NCI-H2227 (cell line): ENCODE measurements at regions not wholly inside any gene's neighbourhood (a gene's known extent, or its start where the extent isn't known, plus 50 kb on each side); places are given as distances from the start of the nearest gene placed in this dataset.

ENCODE experiments used
- DNase-seq: peaks from one replicate; lab custom pipeline; 2025; ENCODE audit not compliant: unreplicated experiment; lab: John Stamatoyannopoulos, UW

- no peak for DNase-seq
These were observed 345.5 kb downstream of the TNS1 start for GRCh38 chr2:217657252-217657651.

GRCh38 chr2:217656316-217656715, 346.5 kb downstream of the TNS1 start:
- DNase-seq: no peak

- DNase-seq: no peak
These were observed 347.1 kb downstream of the TNS1 start for GRCh38 chr2:217655651-217656050.

- no peak for DNase-seq
These were observed 348.6 kb downstream of the TNS1 start for GRCh38 chr2:217654168-217654567.

GRCh38 chr2:217652761-217653639, 349.8 kb downstream of the TNS1 start:
- no peak for DNase-seq

GRCh38 chr2:217650716-217651360, 352.0 kb downstream of the TNS1 start:
- peak; percentile 61 for DNase-seq

- DNase-seq: no peak
These were observed 352.6 kb downstream of the TNS1 start for GRCh38 chr2:217650229-217650628.

GRCh38 chr2:217647925-217648324, 354.9 kb downstream of the TNS1 start:
- DNase-seq: peak; percentile 77

GRCh38 chr2:217647226-217647625, 355.6 kb downstream of the TNS1 start:
- DNase-seq: no peak

- DNase-seq: no peak
These were observed 356.9 kb downstream of the TNS1 start for GRCh38 chr2:217645896-217646295.

- peak; percentile 36 for DNase-seq
These were observed 358.9 kb downstream of the TNS1 start for GRCh38 chr2:217643789-217644301.

- DNase-seq: no peak
These were observed 359.9 kb downstream of the TNS1 start for GRCh38 chr2:217642944-217643343.

- DNase-seq: no peak
These were observed 360.8 kb downstream of the TNS1 start for GRCh38 chr2:217641960-217642359.

GRCh38 chr2:217639481-217639880, 363.3 kb downstream of the TNS1 start:
- no peak for DNase-seq

GRCh38 chr2:217638533-217638932, 364.3 kb downstream of the TNS1 start:
- DNase-seq: no peak

GRCh38 chr2:217638031-217638430, 364.8 kb downstream of the TNS1 start:
- no peak for DNase-seq

- DNase-seq: peak; percentile 58
These were observed 365.7 kb downstream of the TNS1 start for GRCh38 chr2:217636991-217637561.

GRCh38 chr2:217636578-217636977, 366.2 kb downstream of the TNS1 start:
- DNase-seq: no peak

- no peak for DNase-seq
These were observed 367.9 kb downstream of the TNS1 start for GRCh38 chr2:217634871-217635270.

- no peak for DNase-seq
These were observed 370.8 kb downstream of the TNS1 start for GRCh38 chr2:217632043-217632442.

GRCh38 chr2:217631115-217631514, 371.7 kb downstream of the TNS1 start:
- no peak for DNase-seq

GRCh38 chr2:217629347-217629746, 373.4 kb downstream of the TNS1 start:
- no peak for DNase-seq
